LNCaP clone FGC (cell line): ENCODE measurements at regions not wholly inside any gene's neighbourhood (a gene's known extent, or its start where the extent isn't known, plus 50 kb on each side); places are given as distances from the start of the nearest gene placed in this dataset.
A peak's percentile ranks its signal among the peaks of the same experiment; 100 is the strongest.
"Not testable (repeated sequence)": the region's sequence is repeated elsewhere in the genome, so short reads cannot be mapped to it uniquely, and the experiment has no call there.

Experiments
- DNase-seq: peaks from one replicate; pipeline ENCODE4 v3.0.0-alpha.2; 2011; ENCODE audit warnings: low read depth
- H3K4me3 ChIP-seq: 2 replicates; pipeline ENCODE4 v1.5.1; 2011; ENCODE audit warnings: mild to moderate bottlenecking, low read depth, low read length, control low read depth
- CTCF ChIP-seq: IDR thresholded peaks from 2 replicates; pipeline ENCODE4 v1.5.1; 2012; ENCODE audit warnings: mild to moderate bottlenecking; ENCODE audit not compliant: control insufficient read depth, insufficient read depth; ENCODE audit errors: extremely low read depth

- H3K4me3 ChIP-seq: no peak overlapping the region
- TF ChIP-seq CTCF: no peak
- no peak for DNase-seq
These were observed 957.3 kb downstream of the XPNPEP1 start for GRCh38 chr10:108966005-108966404.

- no peak overlapping the region for H3K4me3 ChIP-seq
- DNase-seq: no peak
- no peak for TF ChIP-seq CTCF
These were observed 961.1 kb downstream of the XPNPEP1 start for GRCh38 chr10:108962172-108962571.

GRCh38 chr10:108957681-108958080, 965.6 kb downstream of the XPNPEP1 start:
- no peak for DNase-seq
- TF ChIP-seq CTCF: no peak
- H3K4me3 ChIP-seq: no peak overlapping the region

- H3K4me3 ChIP-seq: no peak overlapping the region
- no peak for DNase-seq
- no peak for TF ChIP-seq CTCF
These were observed 967.2 kb downstream of the XPNPEP1 start for GRCh38 chr10:108956149-108956548.

GRCh38 chr10:108920029-108920428, 1003.3 kb downstream of the XPNPEP1 start:
- H3K4me3 ChIP-seq, DNase-seq: not testable (repeated sequence)

- no peak for DNase-seq
- H3K4me3 ChIP-seq: no peak overlapping the region
- no peak for TF ChIP-seq CTCF
These were observed 1010.0 kb downstream of the XPNPEP1 start for GRCh38 chr10:108913300-108913699.

- 0 out of 2 replicates have a peak overlapping the region, but pooled peaks have one; percentile 15 for H3K4me3 ChIP-seq
- no peak for DNase-seq
- TF ChIP-seq CTCF: peak; percentile 77
These were observed 1011.3 kb downstream of the XPNPEP1 start for GRCh38 chr10:108911814-108912541.
